ENCODE measurements at regions not wholly inside any gene's neighbourhood (a gene's known extent, or its start where the extent isn't known, plus 50 kb on each side); places are given as distances from the start of the nearest gene placed in this dataset.

DNA sequence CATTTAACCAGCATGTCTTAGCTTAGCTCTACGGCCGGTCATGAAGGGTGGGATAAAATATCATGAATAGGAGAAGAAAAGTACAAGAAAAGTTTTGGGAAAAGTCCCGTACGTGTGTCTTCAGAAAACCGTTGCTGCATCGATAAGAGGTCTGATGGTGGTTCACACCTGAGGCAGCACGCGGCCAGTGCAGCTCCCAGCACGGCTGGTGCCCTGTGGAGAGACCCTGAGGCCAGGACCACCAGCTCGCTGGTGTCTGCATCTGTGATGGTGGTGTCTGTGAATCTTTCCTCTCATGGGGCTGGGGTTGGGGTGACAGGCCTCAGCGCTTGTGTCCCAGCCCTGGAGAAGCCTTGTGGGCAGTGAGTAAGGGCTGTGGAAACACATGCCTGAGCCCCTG lies 148.9 kb upstream of the IRX4 start:
- TF ChIP-seq POLR2AphosphoS5 (IDR thresholded peaks at IDR 0.05) (no peak), POLR2A (IDR thresholded peaks at IDR 0.05) (no peak)
- TF ChIP-seq, protein P1, sequence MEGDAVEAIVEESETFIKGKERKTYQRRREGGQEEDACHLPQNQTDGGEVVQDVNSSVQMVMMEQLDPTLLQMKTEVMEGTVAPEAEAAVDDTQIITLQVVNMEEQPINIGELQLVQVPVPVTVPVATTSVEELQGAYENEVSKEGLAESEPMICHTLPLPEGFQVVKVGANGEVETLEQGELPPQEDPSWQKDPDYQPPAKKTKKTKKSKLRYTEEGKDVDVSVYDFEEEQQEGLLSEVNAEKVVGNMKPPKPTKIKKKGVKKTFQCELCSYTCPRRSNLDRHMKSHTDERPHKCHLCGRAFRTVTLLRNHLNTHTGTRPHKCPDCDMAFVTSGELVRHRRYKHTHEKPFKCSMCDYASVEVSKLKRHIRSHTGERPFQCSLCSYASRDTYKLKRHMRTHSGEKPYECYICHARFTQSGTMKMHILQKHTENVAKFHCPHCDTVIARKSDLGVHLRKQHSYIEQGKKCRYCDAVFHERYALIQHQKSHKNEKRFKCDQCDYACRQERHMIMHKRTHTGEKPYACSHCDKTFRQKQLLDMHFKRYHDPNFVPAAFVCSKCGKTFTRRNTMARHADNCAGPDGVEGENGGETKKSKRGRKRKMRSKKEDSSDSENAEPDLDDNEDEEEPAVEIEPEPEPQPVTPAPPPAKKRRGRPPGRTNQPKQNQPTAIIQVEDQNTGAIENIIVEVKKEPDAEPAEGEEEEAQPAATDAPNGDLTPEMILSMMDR (IDR thresholded peaks at IDR 0.05), result no peak
